ENCODE measurements at regions not wholly inside any gene's neighbourhood (a gene's known extent, or its start where the extent isn't known, plus 50 kb on each side); places are given as distances from the start of the nearest gene placed in this dataset.
A peak's percentile ranks its signal among the peaks of the same experiment; 100 is the strongest.

DNA sequence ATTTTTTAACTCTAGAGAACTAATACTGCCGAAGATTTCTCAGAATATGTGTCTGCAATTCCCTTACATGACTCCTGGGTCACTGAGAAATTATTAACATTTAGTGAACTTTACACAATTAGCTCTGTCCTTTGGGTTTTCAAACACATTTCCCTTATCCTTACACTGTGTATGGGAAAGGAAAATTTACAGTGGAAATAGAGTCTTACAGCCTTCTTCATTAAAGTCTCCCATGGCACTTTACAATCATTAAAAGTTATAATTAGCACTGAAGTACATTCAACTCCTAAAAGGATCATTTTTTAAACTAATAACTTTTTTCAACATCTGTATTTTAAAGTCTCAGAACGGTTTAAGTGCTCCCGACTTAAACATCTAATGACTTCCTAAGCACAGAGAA lies 627.5 kb upstream of the TYRP1 start:
- Mint-ChIP-seq H3K4me1 (ENCODE audit: unreplicated experiment) (peaks cover 20% of the 10 kb centered on the region), H3K27me3 (no peaks in the 10 kb centered on the region), H3K27ac (no peak overlapping the region), H3K4me3 (no peak overlapping the region), H3K36me3 (no peaks in the 10 kb centered on the region), H3K9me3 (peaks cover 11% of the 10 kb centered on the region)
- no peak for DNase-seq (ENCODE audit: extremely low spot score, unreplicated experiment)
- no peak for TF ChIP-seq CTCF (conservative IDR thresholded peaks at IDR 0.05)

DNA sequence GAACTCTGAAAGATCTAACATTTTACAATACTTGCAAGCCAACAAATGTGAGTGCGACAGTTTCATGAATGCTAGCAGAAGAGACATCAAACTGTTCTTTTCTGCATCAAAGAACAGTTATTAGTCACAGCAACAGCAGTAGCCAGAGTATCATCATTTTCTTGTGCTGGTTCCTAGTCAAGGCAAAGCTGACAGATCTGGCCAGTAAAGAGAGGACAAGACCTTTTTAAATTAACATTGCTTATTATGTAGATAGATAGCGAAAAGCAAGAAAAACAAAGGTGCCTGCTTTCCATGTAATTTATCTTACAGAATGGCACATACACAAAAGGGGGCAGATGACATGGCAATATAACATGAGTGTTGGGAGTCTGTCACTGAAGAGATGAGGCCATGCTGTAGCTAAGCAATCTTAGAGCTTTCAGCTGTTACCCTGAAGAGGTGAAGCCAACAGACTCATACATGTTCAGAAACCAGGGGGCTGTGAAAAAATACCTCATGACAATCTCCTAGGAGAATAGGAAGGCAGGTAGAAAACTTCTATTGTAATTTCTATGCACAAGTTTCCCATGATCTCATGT lies 626.6 kb upstream of the TYRP1 start:
- Mint-ChIP-seq H3K27ac (no peak overlapping the region), H3K36me3 (no peaks in the 10 kb centered on the region), H3K27me3 (no peaks in the 10 kb centered on the region), H3K9me3 (peaks cover 7% of the 10 kb centered on the region), H3K4me1 (ENCODE audit: unreplicated experiment) (peaks cover 17% of the 10 kb centered on the region), H3K4me3 (no peak overlapping the region)
- DNase-seq (ENCODE audit: extremely low spot score, unreplicated experiment): no peak
- no peak for TF ChIP-seq CTCF (conservative IDR thresholded peaks at IDR 0.05)

GRCh38 chr9:12069366-12069765 lies 623.8 kb upstream of the TYRP1 start:
- no peaks in the 10 kb centered on the region for H3K27me3 Mint-ChIP-seq
- no peak overlapping the region for H3K27ac Mint-ChIP-seq
- no peak for TF ChIP-seq CTCF (conservative IDR thresholded peaks at IDR 0.05)
- DNase-seq (ENCODE audit: extremely low spot score, unreplicated experiment): no peak
- peaks cover 2% of the 10 kb centered on the region for H3K9me3 Mint-ChIP-seq
- H3K4me3 Mint-ChIP-seq: no peak overlapping the region
- H3K4me1 Mint-ChIP-seq (ENCODE audit: unreplicated experiment): peaks cover 10% of the 10 kb centered on the region
- no peaks in the 10 kb centered on the region for H3K36me3 Mint-ChIP-seq

DNA sequence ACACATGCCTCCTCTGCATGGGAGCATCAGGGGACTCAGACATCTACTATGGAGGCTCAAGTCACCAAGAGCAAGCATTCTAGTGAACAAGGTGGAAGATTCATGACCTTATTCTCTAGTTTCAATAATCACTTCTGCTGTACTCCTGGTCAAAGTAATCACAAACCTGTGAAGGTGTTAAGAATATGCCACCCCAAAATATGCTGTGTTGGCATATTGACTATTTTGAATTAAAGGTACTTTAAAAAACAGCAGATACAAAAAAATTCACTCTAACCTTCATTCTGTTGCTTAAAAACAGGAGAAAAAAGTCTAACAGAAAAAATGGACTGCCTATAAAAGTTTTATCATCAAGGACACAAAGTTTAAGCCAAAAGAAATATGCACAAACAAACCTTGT lies 607.8 kb upstream of the TYRP1 start:
- peaks cover 5% of the 10 kb centered on the region for H3K4me1 Mint-ChIP-seq (ENCODE audit: unreplicated experiment)

GRCh38 chr9:12091865-12092527 lies 601.2 kb upstream of the TYRP1 start:
- peaks cover 11% of the 10 kb centered on the region for H3K9me3 Mint-ChIP-seq
- no peaks in the 10 kb centered on the region for H3K27me3 Mint-ChIP-seq
- no peak for TF ChIP-seq CTCF (conservative IDR thresholded peaks at IDR 0.05)
- no peaks in the 10 kb centered on the region for H3K36me3 Mint-ChIP-seq
- peak overlapping the region; percentile 93 for H3K27ac Mint-ChIP-seq
- H3K4me1 Mint-ChIP-seq (ENCODE audit: unreplicated experiment): no peaks in the 10 kb centered on the region
- peak overlapping the region; percentile 8 for H3K4me3 Mint-ChIP-seq
- DNase-seq (ENCODE audit: extremely low spot score, unreplicated experiment): no peak

More for the DNA sequence above, 607.8 kb upstream of the TYRP1 start:
- no peaks in the 10 kb centered on the region for H3K36me3 Mint-ChIP-seq
- no peak overlapping the region for H3K4me3 Mint-ChIP-seq
- no peak for TF ChIP-seq CTCF (conservative IDR thresholded peaks at IDR 0.05)
- H3K27ac Mint-ChIP-seq: no peak overlapping the region
- H3K9me3 Mint-ChIP-seq: peaks cover 6% of the 10 kb centered on the region
- H3K27me3 Mint-ChIP-seq: no peaks in the 10 kb centered on the region
- no peak for DNase-seq (ENCODE audit: extremely low spot score, unreplicated experiment)

Measured in type B pancreatic cell (in vitro differentiated cells).